NOMO-1 treated with DMSO at 0.1 percent for 48 hours (cell line): ENCODE measurements at regions not wholly inside any gene's neighbourhood (a gene's known extent, or its start where the extent isn't known, plus 50 kb on each side); places are given as distances from the start of the nearest gene placed in this dataset.

Experiments
- DNase-seq: peaks from one replicate; lab custom pipeline; 2025; ENCODE audit not compliant: unreplicated experiment; lab: John Stamatoyannopoulos, UW

DNA sequence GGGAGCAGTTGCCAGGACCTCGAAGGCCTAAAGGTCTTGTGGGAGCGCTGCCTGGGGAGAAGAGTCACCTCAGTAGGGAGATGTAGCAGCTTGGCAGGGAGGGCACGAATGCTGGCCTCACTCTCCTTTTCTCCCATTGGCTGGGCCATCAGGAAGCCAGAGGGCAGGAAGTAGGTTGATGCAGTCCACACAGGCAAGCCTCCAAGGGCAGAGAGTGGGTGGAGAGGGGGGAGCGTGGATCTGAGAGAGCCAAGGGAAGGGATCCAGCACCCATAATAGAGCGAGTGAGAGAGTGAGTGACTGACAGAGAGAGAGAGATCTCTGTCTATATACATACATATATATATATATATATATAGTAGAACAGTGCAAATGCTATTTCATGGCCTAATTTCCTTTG is 215.3 kb upstream of the LRFN2 start:
- no peak for DNase-seq

DNA sequence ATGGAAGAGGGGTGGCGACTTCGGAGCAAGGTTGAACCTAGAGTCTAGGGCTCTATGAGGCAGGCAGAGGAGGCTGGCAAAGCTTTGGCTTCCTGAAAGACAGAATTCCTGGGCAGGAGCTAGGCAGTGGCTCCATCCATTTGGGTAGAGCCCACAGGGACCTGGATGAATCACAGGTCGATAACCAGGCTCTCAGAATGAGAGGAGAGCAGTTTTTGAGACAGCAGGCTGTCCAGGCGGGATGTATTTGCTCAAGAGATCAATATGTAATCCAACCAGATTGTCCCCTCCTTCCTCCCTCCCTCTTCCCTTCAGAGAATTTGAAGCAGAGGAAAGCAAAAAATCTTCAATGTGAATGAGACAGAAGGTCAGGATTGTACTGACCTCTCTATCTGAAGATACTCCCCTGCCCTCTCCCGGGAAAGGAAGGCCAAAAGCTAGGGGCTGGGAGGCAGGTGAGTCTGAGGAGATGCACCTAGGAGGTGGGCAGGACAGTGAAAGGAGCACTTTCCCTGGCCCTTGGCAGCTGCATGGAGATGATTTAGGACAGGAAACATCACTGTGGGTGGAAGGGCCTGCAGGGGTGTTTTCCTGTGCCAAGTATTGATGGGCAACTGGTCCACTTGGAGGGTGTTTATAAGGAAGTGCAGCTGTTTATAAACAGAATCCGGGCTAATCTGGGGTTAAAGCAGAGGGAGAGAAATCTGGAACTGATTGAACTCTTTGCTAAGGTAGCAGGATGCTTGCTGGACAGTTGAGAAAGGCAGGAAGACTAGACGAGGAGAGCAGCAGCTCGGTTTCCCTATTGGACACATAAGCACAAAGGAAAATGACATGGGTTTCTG is 212.4 kb upstream of the LRFN2 start:
- DNase-seq = no peak

DNA sequence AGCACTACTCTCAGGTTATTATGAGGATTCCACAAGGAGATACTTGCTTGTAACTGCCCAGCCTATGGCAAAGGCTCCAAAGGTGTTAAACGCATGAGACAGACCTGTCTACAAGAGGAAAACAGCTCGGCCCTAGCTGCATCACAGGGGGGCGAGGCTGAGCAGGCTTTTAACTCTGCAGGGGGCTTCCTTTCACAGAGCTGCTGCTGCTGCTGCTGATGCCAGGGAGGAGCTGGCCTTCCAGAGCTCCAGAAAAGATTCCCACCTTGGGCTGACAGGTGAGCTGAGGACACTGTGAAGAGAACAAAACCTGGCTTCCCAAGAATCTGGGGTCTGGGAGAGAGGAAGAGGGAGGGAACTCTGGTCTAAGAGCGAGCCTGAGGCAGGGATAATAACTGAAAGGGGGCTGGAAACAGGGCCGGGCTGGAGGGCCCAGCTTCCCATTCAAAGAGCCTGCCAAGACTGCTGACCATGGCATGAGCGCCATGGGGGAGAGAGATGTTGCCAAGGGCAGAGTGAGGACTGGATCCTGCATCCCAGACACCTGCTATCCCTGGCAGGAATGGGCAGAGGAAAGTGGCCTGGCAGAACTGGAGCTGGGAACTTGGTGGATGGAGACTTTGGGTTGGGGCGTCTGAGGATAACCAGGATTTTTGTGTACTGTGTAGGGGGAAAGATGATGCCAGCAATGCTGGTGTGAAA is 211.1 kb upstream of the LRFN2 start:
- no peak for DNase-seq

DNA sequence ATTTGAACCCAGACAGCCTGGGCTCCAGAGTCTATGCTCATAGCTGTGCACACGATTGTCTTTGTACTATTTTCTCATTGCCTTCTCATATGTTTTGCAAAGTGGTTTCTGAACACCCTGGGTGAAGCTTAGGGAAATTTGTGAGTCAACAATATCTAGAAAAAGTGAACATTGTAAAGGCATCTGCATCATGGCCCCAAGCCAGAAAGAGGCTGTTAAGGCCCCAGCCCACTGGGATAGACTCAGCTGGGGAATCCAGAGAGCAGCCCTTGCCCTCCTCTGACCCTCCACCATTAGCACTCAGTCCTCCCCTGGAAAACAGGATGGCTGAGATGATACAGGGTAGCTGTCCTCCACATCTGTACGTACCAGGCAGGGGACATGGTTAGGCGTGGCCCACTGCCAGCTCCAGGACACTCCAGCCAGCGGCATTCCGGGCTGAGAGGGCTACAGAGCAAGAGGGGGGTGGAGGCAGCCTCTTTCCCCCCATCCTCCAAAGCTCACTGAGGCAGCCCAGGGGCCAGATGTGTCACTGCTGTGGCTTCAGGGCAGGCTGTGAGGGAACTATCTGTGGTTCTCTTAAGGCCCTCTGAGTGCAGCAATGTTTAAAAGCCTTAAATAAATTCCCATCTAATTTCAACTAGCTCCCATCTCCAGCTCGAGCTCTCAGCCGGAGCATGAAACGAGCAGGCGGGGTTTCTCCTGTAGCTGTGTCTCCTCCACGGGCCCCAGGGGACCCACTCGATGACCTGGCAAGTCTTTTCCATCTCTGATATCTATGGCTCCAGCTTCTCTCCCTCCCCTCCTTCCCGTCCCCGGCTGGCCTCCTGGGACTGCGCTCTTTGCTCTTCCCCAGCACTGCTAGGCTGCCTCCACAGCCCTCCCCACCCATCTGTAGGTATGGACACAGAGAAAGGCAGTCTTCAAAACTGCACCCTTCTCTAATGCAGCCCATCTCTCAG is 209.4 kb upstream of the LRFN2 start:
- no peak for DNase-seq

DNA sequence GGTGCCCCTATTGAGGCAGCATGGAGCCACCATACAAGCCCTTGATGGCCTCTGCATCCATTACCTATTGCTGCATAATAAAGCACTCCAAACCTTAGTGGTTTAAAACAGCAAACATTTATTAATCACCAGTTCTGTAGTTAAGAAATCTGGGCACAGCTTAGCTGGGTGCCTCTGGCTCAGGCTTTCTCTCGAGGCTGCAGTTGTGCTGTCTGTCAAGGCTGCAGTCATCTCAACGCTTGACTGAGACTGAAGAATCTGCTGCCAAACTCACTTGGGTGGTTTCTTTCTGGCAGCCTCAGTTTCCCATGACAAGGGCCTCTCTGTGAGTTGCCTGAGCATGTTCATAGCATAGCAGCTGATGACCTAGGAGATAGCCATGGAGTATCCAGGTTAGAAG is 207.4 kb upstream of the LRFN2 start:
- no peak for DNase-seq

DNA sequence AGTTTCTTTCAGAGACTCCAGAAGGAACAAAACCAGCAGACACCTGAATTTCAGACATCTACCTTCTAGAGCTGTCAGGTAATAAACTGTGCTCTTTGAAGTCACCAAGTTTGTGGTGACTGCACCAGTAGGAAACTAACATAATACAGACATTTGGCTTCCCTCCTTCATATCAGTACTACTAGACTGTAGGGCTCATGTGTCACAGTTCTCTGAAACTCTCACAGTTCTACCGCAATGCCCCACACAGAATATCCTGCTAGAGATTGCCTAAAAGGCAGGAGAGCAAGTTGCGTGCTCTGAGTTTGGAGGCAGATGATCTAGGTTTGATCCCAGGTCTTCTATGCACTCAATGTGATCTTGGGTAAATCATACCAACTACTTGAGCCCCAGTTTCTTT is 205.0 kb upstream of the LRFN2 start:
- no peak for DNase-seq

DNA sequence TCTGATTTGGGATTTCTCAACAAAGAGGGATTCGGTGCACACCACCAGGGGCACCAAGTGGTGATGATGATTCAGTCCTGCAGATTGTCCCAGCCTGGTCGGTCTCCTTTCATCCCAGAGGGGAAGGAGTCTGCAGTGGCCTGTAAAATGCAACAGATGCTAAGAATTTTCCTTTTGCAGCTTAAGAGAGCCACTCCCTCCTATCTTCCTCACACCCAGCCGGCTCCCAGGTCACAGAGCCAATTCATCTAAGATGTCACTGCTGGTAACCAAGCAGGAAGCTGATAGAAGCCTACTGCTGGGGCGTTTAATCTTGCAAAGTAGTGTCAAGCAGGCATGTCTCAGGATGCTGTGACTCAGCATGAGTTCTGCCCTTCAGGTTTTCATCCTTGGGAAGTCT is 203.8 kb upstream of the LRFN2 start:
- no peak for DNase-seq

DNA sequence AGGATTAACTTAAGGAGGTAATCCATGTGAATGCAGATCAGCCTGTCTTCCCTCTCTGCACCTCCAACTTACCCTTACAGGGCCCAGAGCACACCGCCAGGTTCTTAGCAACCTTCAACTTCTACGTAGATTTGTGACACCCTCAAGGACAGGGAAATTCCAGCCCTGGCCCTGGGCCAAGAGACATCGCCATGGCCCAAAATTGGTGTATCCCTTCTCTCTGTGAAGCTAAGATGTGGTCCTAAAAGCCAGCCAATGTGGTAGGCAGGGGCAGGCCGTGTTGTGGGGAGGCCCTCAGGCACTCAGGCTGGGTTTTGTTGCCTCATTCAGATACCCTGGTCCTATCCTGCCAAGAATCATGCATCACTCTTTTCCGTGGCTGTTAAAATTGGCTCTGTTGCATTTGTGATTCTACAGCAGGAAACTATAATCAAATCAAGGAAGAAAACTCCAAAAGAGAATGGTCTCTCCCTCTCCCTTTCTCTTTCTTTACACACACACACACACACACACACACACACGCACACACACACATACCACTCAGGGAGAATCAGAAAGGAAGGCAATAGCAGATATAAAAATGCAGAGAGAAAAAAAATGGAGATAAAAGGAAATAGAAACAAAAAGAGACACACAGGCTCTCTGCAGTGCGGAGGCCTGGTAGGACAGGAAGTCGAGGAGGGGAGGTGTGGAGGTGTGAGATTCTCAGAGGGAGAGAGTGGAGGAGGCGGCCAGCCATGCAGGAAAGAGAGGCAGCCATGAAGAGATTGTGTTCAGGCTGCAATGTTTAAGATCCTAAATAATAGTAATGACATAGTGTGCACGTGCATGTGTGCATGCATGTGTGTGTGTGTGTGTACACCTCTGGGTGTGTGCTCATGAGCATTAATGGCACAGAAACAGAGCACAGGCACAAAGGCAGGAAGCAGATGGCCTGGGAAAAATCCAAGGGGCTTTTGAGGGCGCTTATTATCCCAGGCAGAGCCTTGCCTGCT is 201.8 kb upstream of the LRFN2 start:
- DNase-seq = no peak

DNA sequence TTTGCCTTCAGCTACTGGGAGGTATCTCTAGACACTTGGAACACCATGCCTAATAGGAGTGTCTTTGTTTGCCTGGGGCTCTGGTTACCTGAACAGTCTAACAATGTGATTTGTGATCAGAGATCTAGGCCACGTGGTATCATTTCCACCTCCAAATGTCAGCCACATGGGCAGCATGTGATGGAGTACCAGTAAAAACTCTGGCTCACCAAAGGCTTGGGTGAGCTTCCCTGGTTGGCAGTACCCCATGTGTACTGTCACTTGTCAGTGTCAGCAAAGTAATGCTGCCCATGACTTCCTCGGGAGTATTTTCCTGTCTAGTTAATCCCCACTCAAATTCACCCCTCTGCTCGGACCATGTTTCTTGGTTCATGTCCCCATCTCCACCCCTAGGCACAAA is 195.2 kb upstream of the LRFN2 start:
- DNase-seq = no peak

DNA sequence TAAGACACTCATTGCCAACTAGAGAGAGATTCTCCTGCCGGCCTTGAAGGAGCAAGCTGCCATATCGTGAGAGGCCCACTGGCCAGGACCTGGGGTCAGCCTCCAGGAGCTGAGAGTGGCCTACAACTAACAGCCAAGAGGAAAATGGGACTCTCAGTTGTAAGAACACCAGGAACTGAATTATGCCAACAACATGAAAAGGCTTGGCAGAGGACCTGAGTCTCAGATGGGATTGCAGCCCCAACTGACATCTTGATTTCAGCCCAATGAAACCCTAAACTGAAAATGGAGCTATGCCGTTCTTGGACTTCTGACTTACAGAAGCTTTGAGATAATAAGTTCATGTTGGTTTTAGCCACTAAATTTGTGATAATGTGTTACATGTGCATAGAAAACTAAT is 193.5 kb upstream of the LRFN2 start:
- no peak for DNase-seq

DNA sequence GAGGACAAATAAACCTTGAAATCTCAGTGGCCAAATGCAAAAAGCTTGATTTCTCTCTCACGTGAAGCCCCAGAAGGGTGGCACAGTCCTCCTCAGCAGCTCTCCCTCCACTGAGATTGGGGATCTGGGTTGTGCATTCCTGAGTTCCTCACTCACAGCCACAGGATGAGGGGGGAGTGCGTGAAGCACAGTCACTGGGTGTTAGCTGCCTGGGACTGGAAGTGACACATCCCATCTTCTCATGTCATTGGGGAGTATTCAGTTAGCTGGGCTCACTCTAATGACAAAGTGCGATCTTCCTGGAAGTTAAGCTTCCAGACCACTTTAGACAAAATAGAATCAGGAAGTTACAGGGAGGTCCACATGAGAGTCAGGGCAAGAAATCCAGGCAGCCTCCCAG is 192.2 kb upstream of the LRFN2 start:
- no peak for DNase-seq

DNA sequence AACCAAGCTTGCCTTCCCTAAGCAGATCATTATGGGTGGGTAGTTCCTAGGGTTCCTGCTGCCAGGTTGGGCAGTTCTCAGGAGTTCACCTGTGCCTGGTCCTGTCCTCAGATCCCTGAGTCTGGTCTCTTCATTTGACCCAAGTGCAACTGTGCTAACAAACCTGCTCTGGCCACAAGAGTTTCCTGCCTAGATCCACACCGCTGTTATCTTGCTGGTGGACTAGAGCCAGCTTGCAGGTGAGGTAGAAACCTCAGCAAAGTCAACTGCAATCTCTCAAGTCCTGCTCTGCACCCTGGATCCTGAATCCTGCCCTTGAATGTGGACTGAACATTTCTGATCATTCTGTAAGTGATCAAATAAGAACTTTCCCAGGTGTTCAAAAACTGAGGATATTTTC is 191.8 kb upstream of the LRFN2 start:
- no peak for DNase-seq

DNA sequence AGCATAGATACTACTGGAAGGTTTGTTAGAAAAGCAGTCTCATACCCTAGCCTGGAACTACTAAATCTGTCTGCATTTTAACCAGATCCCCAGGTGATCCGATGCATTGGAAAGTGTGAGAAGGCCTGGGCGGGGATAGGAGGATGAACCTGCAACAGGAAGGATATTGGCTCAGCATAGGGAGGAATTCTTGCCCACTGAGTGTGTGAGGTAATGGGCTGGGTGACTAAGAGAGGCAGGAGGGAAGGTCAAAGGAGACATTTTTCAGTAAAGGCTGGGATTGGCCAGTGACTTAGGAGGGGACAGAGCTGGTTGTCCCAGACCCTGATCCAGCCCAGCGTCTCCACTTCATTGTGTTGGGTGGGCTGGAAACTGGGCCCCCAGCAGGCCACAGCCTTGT is 191.0 kb upstream of the LRFN2 start:
- DNase-seq = no peak

DNA sequence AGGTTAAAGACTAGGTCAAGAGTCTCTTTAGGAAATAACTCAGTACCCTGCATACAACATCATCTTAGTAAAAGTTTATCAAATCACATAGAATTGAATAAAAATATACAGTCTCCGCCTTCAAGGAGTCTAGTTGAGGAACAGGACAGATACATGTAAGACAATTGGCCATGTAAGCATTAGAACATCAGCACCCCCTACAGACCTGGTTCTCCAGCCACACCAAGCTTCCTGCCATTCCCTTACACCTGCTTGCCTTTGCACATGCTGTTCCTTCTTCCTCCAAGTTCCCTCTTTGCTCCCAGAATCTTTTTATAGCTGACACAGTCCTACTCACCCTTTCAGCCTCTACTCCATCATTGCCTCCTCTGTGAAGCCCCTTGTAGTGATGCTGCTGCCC is 187.8 kb upstream of the LRFN2 start:
- DNase-seq = no peak

DNA sequence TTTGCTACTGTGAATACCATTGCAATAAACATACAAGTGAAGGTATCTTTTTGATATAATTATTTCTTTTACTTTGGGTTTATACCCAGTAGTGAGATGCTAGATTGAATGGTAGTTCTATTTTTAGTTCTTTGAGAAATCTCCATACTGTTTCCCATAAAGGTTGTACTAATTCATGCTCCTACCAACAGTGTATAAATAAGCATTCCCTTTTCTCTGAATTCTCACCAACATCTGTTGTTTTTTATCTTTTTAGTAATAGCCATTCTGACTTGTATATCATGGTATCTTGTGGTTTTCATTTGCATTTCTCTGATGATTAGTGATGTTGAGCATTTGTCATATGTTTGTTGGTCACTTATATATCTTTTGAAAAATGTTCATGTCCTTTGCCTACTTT is 183.6 kb upstream of the LRFN2 start:
- DNase-seq = no peak

DNA sequence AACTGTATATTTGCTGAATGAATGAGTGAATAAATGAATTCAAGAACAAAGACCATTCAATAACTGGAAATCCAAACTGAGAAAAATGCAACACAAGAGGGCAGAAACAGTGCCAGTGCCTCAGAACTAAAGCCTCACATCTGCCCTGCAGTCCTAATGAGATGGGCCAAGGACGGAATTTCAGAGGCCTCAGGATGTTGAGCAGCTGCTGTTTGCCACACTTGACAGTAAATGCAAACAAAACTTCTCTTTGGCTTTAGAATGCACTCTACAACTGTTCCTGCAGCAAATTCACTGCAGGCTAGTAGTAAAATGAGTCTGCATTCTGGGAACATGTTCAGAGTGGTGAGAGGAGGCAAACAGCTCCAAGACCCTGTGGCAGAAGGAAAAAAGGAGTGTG is 177.6 kb upstream of the LRFN2 start:
- DNase-seq = no peak

DNA sequence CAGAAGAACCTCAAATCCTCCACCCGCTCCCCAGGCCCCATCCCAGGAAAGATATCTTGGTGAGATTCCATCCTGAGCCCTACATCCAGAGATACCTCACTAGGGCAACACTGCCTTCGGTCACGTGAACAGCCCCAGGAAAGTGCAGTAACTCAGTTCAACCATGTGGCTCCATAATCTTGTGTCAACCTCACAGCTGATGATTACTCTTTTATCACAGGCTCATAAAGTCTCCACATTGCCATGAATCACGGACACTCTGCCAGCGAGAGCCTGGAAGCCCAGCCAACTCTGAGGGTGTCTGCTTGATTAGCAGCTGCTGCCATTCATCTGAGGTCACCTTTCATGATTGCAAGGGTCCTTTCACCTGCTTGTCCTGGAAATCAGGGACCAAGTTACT is 175.8 kb upstream of the LRFN2 start:
- DNase-seq = no peak

DNA sequence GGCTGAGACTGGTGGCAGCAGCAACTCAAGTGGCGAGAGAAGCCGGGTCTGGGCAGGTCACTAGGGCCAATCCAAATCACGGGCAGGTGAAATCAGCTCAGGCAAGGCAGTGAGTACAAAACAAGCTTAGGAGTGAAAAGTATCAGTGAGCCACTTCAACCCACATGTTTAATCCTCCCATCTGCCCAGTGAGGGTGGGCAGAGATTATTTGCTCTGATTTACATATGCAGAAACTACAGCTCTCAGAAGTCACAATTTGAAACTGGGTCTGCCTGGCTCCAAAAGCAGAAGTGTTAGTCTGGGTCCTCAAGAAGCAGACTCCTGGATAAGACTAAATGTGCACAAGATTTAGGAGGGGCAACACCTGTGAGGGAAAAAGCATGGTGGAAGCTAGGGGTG is 173.7 kb upstream of the LRFN2 start:
- no peak for DNase-seq

DNA sequence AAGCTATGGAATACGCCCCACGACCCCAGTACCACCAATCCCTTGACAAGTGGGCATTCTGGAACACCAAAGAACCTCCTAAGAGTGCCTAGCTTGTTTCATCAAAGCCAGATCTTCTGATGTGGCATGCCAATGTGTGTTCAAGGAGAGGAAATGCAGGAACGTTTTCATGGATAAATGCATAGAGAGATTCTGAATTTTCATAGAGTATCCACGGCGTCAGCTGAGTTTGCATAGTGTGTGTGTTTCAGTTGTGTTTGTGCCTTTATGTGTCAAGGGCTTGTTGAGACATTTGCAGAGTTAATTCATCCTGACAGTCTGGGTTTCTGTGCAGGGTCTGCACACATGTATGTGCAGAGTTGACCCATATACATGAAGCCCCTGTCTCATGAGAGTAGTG is 172.7 kb upstream of the LRFN2 start:
- DNase-seq = no peak

DNA sequence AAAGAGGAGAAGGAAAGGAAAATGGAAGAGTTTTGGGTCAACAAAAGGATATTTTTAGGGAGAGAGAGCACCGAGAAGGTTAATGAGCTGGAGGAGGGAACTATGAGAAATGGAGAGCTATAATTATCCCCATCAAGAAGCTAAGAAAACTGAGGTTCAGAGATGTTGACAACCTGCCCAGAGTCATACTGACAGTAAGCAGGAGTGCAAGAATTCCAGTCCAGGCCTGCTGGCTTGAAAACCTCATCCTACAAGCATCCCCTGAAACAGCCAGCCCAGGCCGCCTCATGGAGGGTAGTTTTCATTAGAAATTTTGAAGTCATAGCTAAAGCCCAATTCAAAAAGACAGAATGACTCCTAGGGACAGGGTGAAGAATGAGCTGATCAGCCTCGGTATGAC is 172.1 kb upstream of the LRFN2 start:
- DNase-seq = no peak
